Large intestine (tissue), 3 donors: ENCODE measurements at regions not wholly inside any gene's neighbourhood (a gene's known extent, or its start where the extent isn't known, plus 50 kb on each side); places are given as distances from the start of the nearest gene placed in this dataset.
A peak's percentile ranks its signal among the peaks of the same experiment; 100 is the strongest.
"Not testable (repeated sequence)": the region's sequence is repeated elsewhere in the genome, so short reads cannot be mapped to it uniquely, and the experiment has no call there.

Experiments
- DNase-seq, 2 donors: peaks; one replicate each; pipeline versions ENCODE4 v3.0.0 to v3.0.0-alpha.2; 2013
- H3K27ac ChIP-seq: one replicate; pipeline ENCODE4 v1.5.1; 2013; ENCODE audit warnings: low read length
- H3K27me3 ChIP-seq: 2 replicates; pipeline ENCODE4 v1.6.1; 2013; ENCODE audit warnings: low read length; ENCODE audit not compliant: control insufficient read depth, insufficient read depth
- H3K36me3 ChIP-seq: 2 replicates; pipeline ENCODE4 v1.6.1; 2013; ENCODE audit warnings: low read length; ENCODE audit not compliant: control insufficient read depth, insufficient read depth
- H3K4me1 ChIP-seq: one replicate; pipeline ENCODE4 v1.6.1; 2013; ENCODE audit warnings: low read length; ENCODE audit not compliant: control insufficient read depth, insufficient read depth
- H3K4me3 ChIP-seq: one replicate; pipeline ENCODE4 v1.5.1; 2013; ENCODE audit warnings: low read length
- H3K9me3 ChIP-seq: one replicate; pipeline ENCODE4 v1.6.1; 2013; ENCODE audit warnings: mild to moderate bottlenecking, low read depth, low read length, moderate library complexity; ENCODE audit not compliant: control insufficient read depth
- WGBS: methylation state at CpG from one replicate; pipeline ENCODE4 v1.1.5; 2013; ENCODE audit warnings: low lambda C conversion rate; ENCODE audit not compliant: insufficient coverage; 5-methylcytosine and 5-hydroxymethylcytosine counted together

DNA sequence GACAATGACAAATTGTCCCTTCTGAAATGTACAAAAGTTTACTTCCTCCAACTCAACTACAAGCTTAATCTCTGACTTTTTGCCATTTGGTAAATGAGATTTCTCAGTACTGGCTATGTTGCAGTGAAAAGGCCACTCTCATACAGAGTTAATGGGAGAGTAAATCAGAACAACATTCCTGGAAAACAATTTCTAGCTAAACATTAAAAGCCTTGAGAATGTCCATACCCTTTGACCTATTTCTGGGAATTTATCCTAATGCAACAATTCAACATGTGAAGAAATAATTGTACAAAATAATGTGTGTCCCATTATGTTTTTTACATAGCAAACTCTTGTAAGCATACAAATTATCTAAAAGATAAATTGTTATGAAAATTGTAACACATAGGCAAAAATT, 56.3 kb upstream of the SPEF2 start:
- no peaks in the 10 kb centered on the region for H3K36me3 ChIP-seq
- DNase-seq: no peak
- no peaks in the 10 kb centered on the region for H3K9me3 ChIP-seq
- no peak overlapping the region for H3K27ac ChIP-seq
- no peak overlapping the region for H3K4me3 ChIP-seq
- H3K27me3 ChIP-seq: no peaks in the 10 kb centered on the region
- no peaks in the 10 kb centered on the region for H3K4me1 ChIP-seq

DNA sequence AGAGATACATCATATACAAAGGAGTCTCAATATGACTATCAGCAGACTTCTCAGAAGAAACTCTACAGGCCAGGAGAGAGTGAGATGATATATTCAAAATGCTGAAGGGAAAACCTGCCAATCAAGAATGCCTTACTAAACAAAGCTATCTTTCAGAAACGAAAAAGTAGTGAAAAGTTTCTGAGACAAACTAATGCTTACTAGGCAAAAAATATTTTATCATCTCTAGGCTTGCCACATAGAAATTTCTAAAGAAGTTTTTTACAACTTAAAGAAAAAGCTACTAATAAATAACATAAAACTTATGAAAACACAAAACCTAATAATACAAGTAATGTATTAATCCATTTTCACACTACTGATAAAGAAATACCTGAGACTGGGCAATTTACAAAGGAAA, 59.9 kb upstream of the SPEF2 start:
- no peak overlapping the region for H3K27ac ChIP-seq
- DNase-seq: no peak
- H3K36me3 ChIP-seq: no peaks in the 10 kb centered on the region
- no peaks in the 10 kb centered on the region for H3K4me1 ChIP-seq
- H3K9me3 ChIP-seq: no peaks in the 10 kb centered on the region
- 100% methylated on average over 1 of the region's 1 CpG for WGBS
- H3K27me3 ChIP-seq: no peaks in the 10 kb centered on the region
- H3K4me3 ChIP-seq: no peak overlapping the region

DNA sequence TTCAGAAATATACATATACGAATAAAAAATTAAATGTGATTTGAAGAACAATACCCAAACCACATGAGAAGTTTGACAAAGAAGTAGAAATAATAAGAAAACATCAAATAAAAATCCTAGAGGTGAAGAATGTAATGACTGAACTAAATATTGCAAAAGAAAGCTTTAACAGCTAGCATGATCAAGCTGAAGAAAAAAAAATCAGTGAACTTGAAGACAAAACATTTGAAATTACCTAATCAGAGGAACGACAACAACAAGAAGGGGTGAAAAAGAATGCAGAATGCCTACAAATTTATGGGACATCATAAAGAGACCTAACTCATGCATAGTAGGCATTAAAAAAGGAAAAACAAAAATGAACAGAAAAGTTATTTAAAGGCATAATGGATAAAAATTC, 60.5 kb upstream of the SPEF2 start:
- H3K4me3 ChIP-seq: no peak overlapping the region
- no peaks in the 10 kb centered on the region for H3K27me3 ChIP-seq
- H3K27ac ChIP-seq: no peak overlapping the region
- no peaks in the 10 kb centered on the region for H3K36me3 ChIP-seq
- DNase-seq: no peak
- 79% methylated on average over 2 of the region's 2 CpGs for WGBS
- no peaks in the 10 kb centered on the region for H3K4me1 ChIP-seq
- H3K9me3 ChIP-seq: no peaks in the 10 kb centered on the region

DNA sequence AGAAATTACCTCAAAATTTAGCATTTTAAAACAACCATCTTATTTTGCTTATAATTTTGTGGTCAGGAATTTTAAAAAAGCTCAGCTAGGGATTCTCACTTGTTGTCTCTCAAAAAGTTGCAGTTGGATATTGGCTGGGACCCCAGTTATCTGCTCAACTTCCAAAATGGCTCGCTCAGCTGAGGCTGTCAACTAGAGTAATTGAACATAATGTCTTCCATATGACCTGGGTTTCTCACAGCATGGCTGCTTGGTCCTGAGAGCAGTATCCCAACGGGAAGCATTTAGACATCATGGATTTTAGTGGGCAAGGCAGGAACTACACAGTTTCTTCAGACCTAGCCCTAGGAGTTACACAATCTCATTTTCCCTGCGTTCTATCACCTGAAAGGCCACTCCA, 63.6 kb upstream of the SPEF2 start:
- Histone ChIP-seq H3K4me1 (no peaks in the 10 kb centered on the region), H3K27me3 (no peaks in the 10 kb centered on the region), H3K36me3 (no peaks in the 10 kb centered on the region), H3K27ac (no peak overlapping the region), H3K9me3 (no peaks in the 10 kb centered on the region), H3K4me3 (no peak overlapping the region)
- no CpG with 5 or more reads among the region's 3 CpGs for WGBS
- no peak for DNase-seq

DNA sequence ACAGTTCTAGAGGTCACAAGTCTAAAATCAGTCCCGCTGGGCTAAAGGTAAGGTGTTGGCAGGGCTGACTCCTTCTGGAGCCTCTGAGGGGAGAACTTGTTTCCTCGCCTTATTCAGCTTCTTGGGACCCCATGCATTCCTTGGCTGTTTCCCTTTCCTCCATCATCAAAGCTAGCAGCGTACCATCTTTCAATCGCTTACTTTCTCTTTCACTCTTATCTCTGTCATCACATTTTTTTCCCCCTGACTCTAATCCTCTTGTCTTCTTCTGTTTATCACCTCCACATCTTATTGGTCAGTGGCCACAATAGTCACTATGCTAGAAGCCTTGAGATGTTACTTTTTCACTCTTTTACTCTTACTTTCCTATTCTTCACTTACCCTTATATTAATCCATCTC, 72.5 kb upstream of the SPEF2 start:
- no peak overlapping the region for H3K27ac ChIP-seq
- no peaks in the 10 kb centered on the region for H3K4me1 ChIP-seq
- no peaks in the 10 kb centered on the region for H3K27me3 ChIP-seq
- H3K9me3 ChIP-seq: no peaks in the 10 kb centered on the region
- DNase-seq: no peak
- H3K4me3 ChIP-seq: no peak overlapping the region
- no peaks in the 10 kb centered on the region for H3K36me3 ChIP-seq
- 83% methylated on average over 2 of the region's 4 CpGs for WGBS

DNA sequence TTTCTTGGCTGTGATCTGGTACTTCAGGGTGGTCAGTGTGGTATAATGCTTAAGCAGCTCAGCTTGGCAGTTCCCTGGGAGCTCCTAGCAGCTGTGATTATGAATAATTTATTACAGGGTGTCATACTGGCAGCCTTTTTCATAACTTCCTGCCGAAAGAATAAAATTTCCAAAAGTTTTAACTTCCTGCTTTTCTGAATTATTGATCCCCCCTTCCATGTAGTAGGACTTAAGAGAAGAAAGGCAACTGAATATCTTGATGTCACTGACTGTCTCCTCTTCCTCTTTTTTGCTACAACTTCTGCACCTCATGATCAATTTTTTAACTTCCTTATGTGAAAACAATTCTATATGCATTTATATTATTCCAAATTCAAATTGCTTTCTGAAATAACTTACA, 74.3 kb upstream of the SPEF2 start:
- H3K4me3 ChIP-seq: no peak overlapping the region
- WGBS: no CpG with 5 or more reads among the region's 1 CpG
- H3K27me3 ChIP-seq: no peaks in the 10 kb centered on the region
- no peaks in the 10 kb centered on the region for H3K9me3 ChIP-seq
- no peak overlapping the region for H3K27ac ChIP-seq
- no peaks in the 10 kb centered on the region for H3K36me3 ChIP-seq
- DNase-seq: no peak
- no peaks in the 10 kb centered on the region for H3K4me1 ChIP-seq

DNA sequence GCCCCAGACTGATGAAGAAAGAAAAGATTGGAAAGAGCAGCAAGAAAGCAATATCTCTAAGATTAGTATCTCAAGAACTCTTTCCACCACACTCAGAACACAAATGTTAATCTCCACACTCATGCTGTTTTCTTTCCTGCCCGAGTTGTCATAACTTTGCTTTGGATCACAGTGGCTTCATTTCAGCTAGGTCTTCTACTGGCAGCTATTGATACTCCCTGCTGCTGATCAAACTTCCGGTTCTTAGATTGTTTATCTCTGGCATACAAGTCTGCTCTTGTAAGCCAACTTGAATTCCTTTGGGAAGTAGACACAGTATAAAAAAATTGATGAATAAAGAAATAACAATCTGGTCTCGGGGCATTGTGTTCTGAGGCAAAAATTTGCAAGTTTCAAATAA, 77.7 kb upstream of the SPEF2 start:
- H3K36me3 ChIP-seq: no peaks in the 10 kb centered on the region
- no peaks in the 10 kb centered on the region for H3K27me3 ChIP-seq

DNA sequence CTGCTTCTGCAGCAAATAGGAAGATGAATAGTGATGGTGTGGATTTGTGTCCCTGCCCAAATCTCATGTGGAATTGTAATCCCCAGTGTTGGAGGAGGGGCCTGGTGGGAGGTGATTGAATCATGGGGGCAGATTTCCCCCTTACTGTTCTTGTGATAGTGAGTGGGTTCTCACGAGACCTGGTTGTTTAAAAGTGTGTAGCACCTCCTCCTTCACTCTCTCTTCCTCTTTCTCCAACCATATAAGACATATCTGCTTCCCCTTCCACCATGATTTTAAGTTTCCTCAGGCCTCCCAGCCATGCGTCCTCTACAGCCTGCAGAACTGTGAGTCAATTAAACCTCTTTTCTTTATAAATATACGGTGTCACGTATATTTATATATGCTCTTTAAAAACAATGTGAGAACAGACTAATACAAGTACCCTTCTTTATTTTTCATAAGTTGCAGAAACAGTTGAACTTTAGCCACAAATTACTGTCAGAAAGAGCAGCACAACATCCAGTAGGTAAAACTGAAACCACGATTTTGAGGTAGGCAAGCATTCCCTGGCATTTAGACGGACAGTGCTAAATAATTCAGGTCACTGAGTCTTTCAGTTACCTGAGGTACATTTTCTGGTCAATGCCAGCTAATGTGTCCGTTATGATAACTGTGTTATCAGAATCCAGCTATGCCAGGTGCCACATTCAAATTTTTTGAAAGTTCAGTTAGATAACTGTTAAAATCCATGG, 79.3 kb upstream of the SPEF2 start:
- Histone ChIP-seq H3K4me1 (no peaks in the 10 kb centered on the region), H3K36me3 (no peaks in the 10 kb centered on the region), H3K9me3 (no peaks in the 10 kb centered on the region), H3K4me3 (no peak overlapping the region), H3K27me3 (no peaks in the 10 kb centered on the region), H3K27ac (no peak overlapping the region)
- 56% methylated on average over 3 of the region's 7 CpGs for WGBS
- no peak for DNase-seq

More for the DNA sequence above, 77.7 kb upstream of the SPEF2 start:
- Histone ChIP-seq H3K9me3 (no peaks in the 10 kb centered on the region), H3K4me1 (no peaks in the 10 kb centered on the region), H3K27ac (no peak overlapping the region), H3K4me3 (no peak overlapping the region)
- no peak for DNase-seq
- WGBS: no CpG with 5 or more reads among the region's 3 CpGs

DNA sequence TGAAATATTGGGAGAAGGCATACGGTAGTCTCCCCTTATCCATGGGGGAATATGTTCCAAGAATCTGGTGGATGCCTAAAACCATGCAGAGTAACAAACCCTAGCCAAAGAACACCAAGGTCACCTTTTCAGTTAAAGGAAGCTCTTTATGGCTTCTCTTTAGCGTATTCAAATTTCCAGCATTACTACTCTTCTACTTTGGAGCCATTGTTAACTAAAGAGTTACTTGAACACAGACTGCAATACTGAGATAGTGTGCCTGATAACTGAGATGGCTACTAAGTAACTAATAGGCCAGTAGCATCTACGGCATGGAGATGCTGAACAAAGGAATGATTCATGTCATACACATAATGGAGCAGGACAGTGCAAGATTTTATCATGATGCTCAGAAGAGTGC, 84.5 kb upstream of the SPEF2 start:
- Histone ChIP-seq H3K4me3 (no peak overlapping the region), H3K27me3 (no peaks in the 10 kb centered on the region), H3K9me3 (peaks cover 3% of the 10 kb centered on the region), H3K36me3 (no peaks in the 10 kb centered on the region), H3K4me1 (no peaks in the 10 kb centered on the region), H3K27ac (no peak overlapping the region)
- whole genome bisulfite sequencing: 67% methylated on average over 1 of the region's 3 CpGs
- DNase-seq: peak; percentile 2 to 69

DNA sequence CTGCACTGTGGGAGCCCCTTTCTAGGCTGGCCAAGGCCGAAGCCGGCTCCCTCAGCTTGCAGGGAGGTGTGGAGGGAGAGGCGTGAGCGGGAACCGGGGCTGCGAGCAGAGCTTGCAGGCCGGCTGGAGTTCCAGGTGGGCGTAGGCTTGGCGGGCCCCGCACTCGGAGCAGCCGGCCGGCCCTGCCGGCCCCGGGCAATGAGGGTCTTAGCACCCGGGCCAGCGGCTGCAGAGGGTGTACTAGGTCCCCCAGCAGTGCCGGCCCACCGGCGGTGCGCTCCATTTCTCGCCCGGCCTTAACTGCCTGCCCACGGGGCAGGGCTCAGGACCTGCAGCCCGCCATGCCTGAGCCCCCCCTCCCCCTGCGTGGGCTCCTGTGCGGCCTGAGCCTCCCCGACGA, 86.1 kb upstream of the SPEF2 start:
- not testable (repeated sequence) for H3K4me1 ChIP-seq, H3K27ac ChIP-seq, H3K4me3 ChIP-seq, DNase-seq, H3K9me3 ChIP-seq, H3K27me3 ChIP-seq, H3K36me3 ChIP-seq
- no CpG with 5 or more reads among the region's 29 CpGs for WGBS

DNA sequence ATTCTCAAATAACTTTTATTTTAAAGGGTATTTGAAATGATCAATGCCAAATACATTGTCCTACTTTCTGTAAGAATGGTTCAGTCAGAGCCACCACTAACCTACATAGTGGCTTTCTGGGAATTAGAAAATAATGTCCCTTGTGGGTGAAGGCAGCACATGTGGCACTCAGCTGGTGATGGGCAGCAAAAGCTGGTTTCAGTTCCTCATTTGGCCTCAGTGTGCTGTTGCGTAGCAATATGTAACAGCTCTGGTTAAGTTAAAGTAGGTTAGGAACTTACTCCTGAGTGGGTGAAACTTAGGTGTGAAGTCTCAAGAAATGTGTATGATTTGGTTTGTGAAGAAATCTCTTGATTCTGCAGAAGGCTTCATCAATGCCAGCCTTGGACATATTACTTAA, 99.6 kb upstream of the SPEF2 start:
- no peak overlapping the region for H3K27ac ChIP-seq
- no peaks in the 10 kb centered on the region for H3K4me1 ChIP-seq
- no peak for DNase-seq
- H3K4me3 ChIP-seq: no peak overlapping the region
- H3K27me3 ChIP-seq: no peaks in the 10 kb centered on the region
- H3K36me3 ChIP-seq: no peaks in the 10 kb centered on the region
- H3K9me3 ChIP-seq: no peaks in the 10 kb centered on the region
- WGBS: 100% methylated on average over 1 of the region's 1 CpG
